IPS-15b (cell line): ENCODE measurements at regions not wholly inside any gene's neighbourhood (a gene's known extent, or its start where the extent isn't known, plus 50 kb on each side); places are given as distances from the start of the nearest gene placed in this dataset.

ENCODE experiments used
- H3K27me3 ChIP-seq: one replicate; pipeline ENCODE4 v1.6.1; 2013; ENCODE audit warnings: low read length; ENCODE audit not compliant: control insufficient read depth, insufficient read depth
- H3K36me3 ChIP-seq: one replicate; pipeline ENCODE4 v1.6.1; 2013; ENCODE audit warnings: low read length; ENCODE audit not compliant: control insufficient read depth, insufficient read depth
- H3K4me1 ChIP-seq: one replicate; pipeline ENCODE4 v1.6.1; 2013; ENCODE audit warnings: mild to moderate bottlenecking, low read length; ENCODE audit not compliant: control insufficient read depth, insufficient read depth
- H3K4me3 ChIP-seq: one replicate; pipeline ENCODE4 v1.5.1; 2013; ENCODE audit warnings: low read depth, low read length
- H3K9ac ChIP-seq: one replicate; pipeline ENCODE4 v1.6.1; 2013; ENCODE audit warnings: low read depth, mild to moderate bottlenecking, low read length
- H3K9me3 ChIP-seq: one replicate; pipeline ENCODE4 v1.6.1; 2013; ENCODE audit warnings: mild to moderate bottlenecking, low read length; ENCODE audit not compliant: control insufficient read depth, insufficient read depth

DNA sequence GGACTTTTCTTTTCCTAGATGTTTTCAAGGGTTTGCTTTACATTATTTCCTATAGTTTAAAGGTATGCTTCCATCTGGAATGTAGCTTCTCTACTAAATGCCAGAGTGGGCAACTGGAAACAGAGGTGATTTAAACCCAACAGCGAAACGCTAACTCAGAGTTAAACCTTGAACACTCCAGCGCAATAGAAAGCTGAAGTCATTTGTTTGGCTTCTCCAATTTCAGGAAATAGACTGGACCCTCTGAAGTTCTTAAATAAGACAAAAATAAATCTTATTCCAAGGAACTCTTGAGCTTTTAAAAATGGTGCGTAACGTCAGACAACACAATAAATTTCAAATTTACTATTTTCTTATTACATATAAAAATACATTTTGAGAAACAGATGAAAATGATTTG is 1560.0 kb upstream of the TENM3 start:
- H3K36me3 ChIP-seq: no peaks in the 10 kb centered on the region
- H3K4me1 ChIP-seq: no peaks in the 10 kb centered on the region
- H3K27me3 ChIP-seq: no peaks in the 10 kb centered on the region
- H3K9ac ChIP-seq: no peak overlapping the region
- H3K9me3 ChIP-seq: no peaks in the 10 kb centered on the region
- H3K4me3 ChIP-seq: no peak overlapping the region

DNA sequence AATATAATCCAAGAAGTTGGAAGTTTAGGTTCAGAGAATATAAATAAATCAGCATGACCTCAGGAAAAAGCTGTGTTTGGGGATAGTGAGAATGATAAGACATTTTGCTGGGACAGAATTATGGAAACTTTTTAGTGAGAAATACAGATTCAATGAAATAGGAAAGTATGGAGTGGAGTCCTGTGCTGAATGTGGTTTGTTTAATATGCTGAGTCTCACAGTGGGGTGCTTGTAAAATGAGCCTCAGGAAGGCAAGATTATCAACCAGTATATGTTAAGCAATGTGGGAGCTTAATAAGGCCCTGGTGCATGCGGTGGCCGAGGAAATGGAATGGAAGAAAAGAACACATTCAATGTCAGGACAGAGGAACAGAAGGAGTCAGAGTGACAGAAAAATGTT is 1554.7 kb upstream of the TENM3 start:
- no peaks in the 10 kb centered on the region for H3K36me3 ChIP-seq
- H3K4me1 ChIP-seq: no peaks in the 10 kb centered on the region
- H3K9me3 ChIP-seq: peaks cover 3% of the 10 kb centered on the region
- no peak overlapping the region for H3K4me3 ChIP-seq
- H3K27me3 ChIP-seq: no peaks in the 10 kb centered on the region
- H3K9ac ChIP-seq: no peak overlapping the region

DNA sequence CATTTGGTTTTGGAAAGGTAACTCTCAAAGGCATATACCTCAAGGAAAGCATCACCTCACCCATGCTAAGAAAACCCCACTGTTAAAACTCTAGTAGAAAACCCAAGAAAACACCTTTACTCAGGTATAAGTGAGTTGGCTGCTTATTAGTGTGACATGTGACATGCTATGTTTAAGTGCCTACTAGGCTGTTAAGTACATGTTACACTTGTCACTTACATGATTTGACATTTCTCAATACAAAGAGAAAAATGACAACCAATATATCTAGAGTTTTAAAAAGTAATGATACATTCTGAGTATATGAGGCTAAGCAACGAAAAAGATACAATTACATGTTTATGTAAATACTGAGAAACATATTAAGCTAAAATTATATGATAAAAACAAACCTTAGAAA is 1548.3 kb upstream of the TENM3 start:
- peaks cover 3% of the 10 kb centered on the region for H3K9me3 ChIP-seq
- H3K27me3 ChIP-seq: no peaks in the 10 kb centered on the region
- no peak overlapping the region for H3K9ac ChIP-seq
- H3K4me3 ChIP-seq: no peak overlapping the region
- no peaks in the 10 kb centered on the region for H3K4me1 ChIP-seq
- no peaks in the 10 kb centered on the region for H3K36me3 ChIP-seq

DNA sequence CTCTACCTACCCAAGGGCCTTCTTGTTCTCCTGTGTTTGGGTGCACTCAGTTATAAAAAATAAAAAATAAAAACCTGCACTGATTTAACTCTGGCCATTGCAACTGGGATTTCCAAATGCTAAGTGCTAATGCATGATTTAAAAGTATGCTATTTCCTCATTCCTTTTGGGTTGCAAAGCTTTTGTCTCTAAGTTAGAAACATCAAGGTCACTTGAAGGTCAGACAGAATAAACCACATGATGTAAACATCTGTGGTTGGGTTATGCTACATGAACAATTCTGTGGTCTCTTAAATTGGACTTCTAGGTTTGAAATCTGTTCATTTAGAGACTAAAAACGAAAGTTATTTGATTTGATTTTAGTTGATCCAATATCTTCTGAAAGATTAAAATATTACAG is 1547.4 kb upstream of the TENM3 start:
- Histone ChIP-seq H3K9ac (no peak overlapping the region), H3K36me3 (no peaks in the 10 kb centered on the region), H3K9me3 (peaks cover 3% of the 10 kb centered on the region), H3K27me3 (no peaks in the 10 kb centered on the region), H3K4me3 (no peak overlapping the region), H3K4me1 (peaks cover 5% of the 10 kb centered on the region)

GRCh38 chr4:180696460-180697092 is 1546.6 kb upstream of the TENM3 start:
- H3K9ac ChIP-seq: no peak overlapping the region
- no peaks in the 10 kb centered on the region for H3K27me3 ChIP-seq
- no peak overlapping the region for H3K4me3 ChIP-seq
- H3K4me1 ChIP-seq: peaks cover 7% of the 10 kb centered on the region
- H3K9me3 ChIP-seq: peaks cover 3% of the 10 kb centered on the region
- no peaks in the 10 kb centered on the region for H3K36me3 ChIP-seq

DNA sequence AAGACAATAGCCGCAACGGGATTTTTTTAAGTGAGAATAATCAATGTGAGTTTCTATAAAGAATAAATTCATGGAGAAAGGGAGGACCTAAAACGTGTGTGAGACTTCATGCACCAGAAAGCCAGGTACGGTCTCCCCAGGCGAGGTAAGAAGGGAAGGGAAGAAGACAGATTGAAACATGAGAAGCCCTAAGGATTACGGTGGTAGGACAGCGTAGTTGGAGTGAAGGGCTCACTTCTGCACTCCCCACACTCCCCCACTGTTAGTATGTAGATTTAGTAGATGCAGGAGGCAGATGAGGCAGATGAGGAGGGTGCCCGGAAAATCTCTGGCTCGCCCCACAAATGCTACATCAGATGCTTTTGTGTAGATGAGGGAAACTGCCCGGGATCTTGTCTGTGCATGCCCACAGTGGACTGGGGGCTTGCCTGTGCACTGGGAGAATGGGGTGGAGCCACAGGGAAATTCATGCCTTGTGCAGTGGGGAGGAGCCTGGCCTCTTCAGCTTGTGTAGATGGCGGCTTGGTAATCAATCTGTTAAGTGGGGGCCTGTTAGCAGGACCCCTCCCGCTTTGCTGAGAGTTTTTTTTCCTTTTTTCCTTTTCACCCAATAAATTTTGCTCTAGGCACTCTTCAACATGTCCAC is 1544.5 kb upstream of the TENM3 start:
- Histone ChIP-seq H3K4me3 (no peak overlapping the region), H3K27me3 (no peaks in the 10 kb centered on the region), H3K9me3 (no peaks in the 10 kb centered on the region), H3K9ac (no peak overlapping the region), H3K4me1 (peaks cover 7% of the 10 kb centered on the region), H3K36me3 (no peaks in the 10 kb centered on the region)

DNA sequence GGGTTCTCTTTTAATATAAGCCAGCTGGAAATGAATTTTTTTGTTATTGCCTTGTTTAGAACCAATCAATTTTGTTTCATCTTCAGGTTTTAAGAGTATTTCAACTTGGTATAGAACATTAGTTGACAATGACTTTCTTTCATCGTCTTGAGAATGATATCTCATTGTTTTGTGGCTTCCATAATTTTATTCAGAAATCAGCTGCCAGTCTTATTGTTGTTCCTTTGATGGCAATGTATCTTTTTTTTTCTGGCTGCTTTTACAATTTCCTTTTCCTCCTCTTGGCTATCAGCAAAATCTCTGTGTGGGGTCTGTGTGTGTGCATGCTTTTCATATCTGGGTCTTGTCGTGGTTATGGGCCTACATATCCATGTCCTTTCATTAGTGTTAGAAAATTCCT is 1536.4 kb upstream of the TENM3 start:
- no peak overlapping the region for H3K4me3 ChIP-seq
- H3K36me3 ChIP-seq: no peaks in the 10 kb centered on the region
- no peak overlapping the region for H3K9ac ChIP-seq
- H3K9me3 ChIP-seq: peaks cover 6% of the 10 kb centered on the region
- H3K4me1 ChIP-seq: no peaks in the 10 kb centered on the region
- H3K27me3 ChIP-seq: no peaks in the 10 kb centered on the region

- Histone ChIP-seq H3K9me3 (peaks cover 6% of the 10 kb centered on the region), H3K36me3 (no peaks in the 10 kb centered on the region), H3K27me3 (no peaks in the 10 kb centered on the region), H3K4me3 (no peak overlapping the region), H3K4me1 (no peaks in the 10 kb centered on the region), H3K9ac (no peak overlapping the region)
Measured at GRCh38 chr4:180710628-180711337, 1532.4 kb upstream of the TENM3 start.

DNA sequence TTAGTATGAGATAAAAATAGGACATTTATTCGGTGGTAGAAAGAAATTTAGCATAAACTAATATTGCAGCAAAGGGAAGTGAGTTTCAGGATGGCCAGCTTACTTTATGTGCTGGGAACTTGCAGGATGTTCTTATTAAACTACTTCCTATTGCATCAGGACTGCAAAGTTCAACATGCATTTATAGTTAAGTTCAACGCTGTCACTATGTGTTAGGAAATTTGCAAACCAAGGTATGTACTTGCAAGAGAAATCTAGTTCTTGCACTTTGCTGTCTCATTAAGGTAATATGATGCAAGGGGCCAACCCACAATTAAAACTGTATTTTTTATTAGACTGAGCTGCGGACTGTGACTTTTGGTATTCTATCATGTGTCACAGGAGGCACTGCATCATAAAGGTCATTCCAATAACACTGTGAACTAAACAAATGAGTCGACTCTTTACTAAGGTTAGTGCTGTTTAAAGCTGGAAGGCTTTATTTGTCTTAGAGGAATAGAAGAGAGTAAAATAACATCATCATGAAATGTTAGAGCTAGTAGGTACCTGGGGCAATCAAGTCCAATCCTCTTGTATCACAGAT is 1525.7 kb upstream of the TENM3 start:
- Histone ChIP-seq H3K27me3 (no peaks in the 10 kb centered on the region), H3K4me3 (no peak overlapping the region), H3K4me1 (no peaks in the 10 kb centered on the region), H3K9me3 (no peaks in the 10 kb centered on the region), H3K9ac (no peak overlapping the region), H3K36me3 (no peaks in the 10 kb centered on the region)

- H3K4me3 ChIP-seq: no peak overlapping the region
- H3K36me3 ChIP-seq: no peaks in the 10 kb centered on the region
- H3K9me3 ChIP-seq: no peaks in the 10 kb centered on the region
- no peaks in the 10 kb centered on the region for H3K4me1 ChIP-seq
- no peaks in the 10 kb centered on the region for H3K27me3 ChIP-seq
- H3K9ac ChIP-seq: no peak overlapping the region
Measured at GRCh38 chr4:180721356-180721755, 1521.8 kb upstream of the TENM3 start.

DNA sequence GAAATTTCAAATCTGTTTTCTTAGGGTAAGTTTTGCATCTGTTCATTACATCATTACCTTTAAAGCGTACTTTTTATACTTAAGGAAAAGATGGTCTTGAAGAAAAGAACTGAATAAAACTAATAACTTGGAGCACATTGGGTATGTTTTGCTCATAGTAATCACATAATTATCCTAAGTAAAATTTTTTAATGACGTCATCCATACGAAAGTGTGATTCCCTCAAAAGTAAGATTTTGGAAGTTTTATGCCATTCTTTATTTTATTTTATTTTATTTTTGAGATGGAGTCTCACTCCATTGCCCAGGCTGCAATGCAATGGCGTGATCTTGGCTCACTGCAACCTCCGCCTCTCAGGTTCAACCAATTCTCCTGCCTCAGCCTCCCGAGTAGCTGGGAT is 1516.6 kb upstream of the TENM3 start:
- Histone ChIP-seq H3K27me3 (no peaks in the 10 kb centered on the region), H3K36me3 (no peaks in the 10 kb centered on the region), H3K4me3 (no peak overlapping the region), H3K4me1 (no peaks in the 10 kb centered on the region), H3K9me3 (no peaks in the 10 kb centered on the region), H3K9ac (no peak overlapping the region)

GRCh38 chr4:180727478-180727877 is 1515.7 kb upstream of the TENM3 start:
- no peaks in the 10 kb centered on the region for H3K4me1 ChIP-seq

More at GRCh38 chr4:180727478-180727877, 1515.7 kb upstream of the TENM3 start:
- Histone ChIP-seq H3K4me3 (no peak overlapping the region), H3K9ac (no peak overlapping the region), H3K27me3 (no peaks in the 10 kb centered on the region), H3K36me3 (no peaks in the 10 kb centered on the region), H3K9me3 (no peaks in the 10 kb centered on the region)
